Epithelial cell of esophagus (primary cell): ENCODE measurements at regions not wholly inside any gene's neighbourhood (a gene's known extent, or its start where the extent isn't known, plus 50 kb on each side); places are given as distances from the start of the nearest gene placed in this dataset.

Experiments
- DNase-seq: peaks from one replicate; pipeline ENCODE4 v3.0.0; 2010; ENCODE audit warnings: low read depth
- H3K4me3 ChIP-seq: 2 replicates; pipeline ENCODE4 v1.5.1; 2011; ENCODE audit warnings: mild to moderate bottlenecking, low read length, control low read depth
- TF ChIP-seq, protein P1 (sequence below): IDR thresholded peaks from 2 replicates; pipeline ENCODE4 v1.5.1; 2011; ENCODE audit warnings: low read depth, mild to moderate bottlenecking, low read length, control low read depth, inconsistent platforms; ENCODE audit not compliant: insufficient read depth; ENCODE audit errors: missing control alignments

DNA sequence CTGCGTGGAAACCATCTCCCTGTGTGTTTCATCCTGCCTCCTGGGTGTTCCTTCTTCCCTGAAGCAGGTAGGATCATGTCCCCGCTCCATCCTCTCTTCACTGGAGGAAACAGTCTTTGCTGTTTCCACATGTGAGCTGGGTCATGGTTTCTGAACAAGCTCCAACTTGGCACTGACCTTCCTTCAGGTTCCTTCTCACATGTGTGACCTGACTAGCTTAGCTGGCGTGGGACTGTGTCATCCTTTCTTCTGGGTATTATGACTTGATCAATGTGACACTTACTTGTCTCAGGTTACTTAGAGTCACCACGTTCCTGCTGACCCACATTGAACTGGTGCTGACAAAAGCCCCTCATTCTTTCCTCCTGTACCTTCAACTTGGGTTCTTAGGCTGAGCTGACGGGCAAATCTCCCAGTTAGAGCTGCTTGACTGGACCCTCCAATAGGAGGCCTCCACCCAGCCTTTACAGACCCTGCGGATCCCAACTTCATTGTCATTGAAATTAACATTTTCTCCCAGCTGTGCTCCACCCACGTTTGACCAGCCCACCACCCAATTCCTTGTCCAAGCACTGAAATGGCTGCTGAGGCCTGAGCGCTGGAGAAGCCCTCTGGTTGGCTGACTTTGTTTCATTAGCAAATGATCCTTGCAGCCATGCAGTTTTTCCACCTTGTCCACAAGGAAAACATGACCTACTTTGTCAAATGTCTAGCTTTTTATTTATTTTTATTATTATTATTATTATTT lies 128.1 kb downstream of the DDX1 start:
- TF ChIP-seq, protein P1, sequence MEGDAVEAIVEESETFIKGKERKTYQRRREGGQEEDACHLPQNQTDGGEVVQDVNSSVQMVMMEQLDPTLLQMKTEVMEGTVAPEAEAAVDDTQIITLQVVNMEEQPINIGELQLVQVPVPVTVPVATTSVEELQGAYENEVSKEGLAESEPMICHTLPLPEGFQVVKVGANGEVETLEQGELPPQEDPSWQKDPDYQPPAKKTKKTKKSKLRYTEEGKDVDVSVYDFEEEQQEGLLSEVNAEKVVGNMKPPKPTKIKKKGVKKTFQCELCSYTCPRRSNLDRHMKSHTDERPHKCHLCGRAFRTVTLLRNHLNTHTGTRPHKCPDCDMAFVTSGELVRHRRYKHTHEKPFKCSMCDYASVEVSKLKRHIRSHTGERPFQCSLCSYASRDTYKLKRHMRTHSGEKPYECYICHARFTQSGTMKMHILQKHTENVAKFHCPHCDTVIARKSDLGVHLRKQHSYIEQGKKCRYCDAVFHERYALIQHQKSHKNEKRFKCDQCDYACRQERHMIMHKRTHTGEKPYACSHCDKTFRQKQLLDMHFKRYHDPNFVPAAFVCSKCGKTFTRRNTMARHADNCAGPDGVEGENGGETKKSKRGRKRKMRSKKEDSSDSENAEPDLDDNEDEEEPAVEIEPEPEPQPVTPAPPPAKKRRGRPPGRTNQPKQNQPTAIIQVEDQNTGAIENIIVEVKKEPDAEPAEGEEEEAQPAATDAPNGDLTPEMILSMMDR, result no peak
- peak; percentile 39 for DNase-seq
- H3K4me3 ChIP-seq, result no peak overlapping the region

DNA sequence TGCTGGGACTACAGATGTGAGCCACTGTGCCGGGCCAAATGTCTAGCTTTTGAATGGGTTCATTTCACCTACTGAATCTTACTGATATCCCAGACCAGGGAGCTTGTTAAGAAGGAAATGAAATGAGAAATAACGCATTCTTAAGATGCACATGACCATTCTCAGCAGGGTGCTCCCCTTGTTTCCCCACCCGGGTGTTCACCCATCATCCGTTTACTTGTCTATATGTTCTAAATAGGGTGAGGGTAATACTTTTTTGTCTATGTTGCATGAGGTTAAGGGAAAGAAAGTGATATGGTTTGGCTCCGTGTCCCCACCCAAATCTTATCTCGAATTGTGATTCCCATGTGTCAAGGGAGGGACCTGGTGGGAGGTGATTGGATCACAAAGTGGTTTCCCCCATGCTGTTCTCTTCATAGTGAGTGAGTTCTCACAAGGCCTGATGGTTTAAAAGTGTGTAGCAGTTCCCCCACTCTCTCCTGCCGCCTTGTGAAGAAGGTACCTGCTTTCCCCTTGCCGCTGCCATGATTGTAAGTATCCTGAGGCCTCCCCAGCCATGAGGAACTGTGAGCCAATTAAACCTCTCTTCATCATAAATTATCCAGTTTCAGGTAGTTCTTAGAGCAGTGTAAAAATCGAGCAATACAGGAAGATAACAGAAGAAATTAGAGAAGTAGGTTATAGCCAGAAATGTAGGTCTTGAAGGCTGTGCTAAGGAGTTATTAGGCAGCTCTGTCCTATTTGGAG lies 129.1 kb downstream of the DDX1 start:
- DNase-seq, result no peak
- no peak overlapping the region for H3K4me3 ChIP-seq
- TF ChIP-seq, protein P1, result no peak

DNA sequence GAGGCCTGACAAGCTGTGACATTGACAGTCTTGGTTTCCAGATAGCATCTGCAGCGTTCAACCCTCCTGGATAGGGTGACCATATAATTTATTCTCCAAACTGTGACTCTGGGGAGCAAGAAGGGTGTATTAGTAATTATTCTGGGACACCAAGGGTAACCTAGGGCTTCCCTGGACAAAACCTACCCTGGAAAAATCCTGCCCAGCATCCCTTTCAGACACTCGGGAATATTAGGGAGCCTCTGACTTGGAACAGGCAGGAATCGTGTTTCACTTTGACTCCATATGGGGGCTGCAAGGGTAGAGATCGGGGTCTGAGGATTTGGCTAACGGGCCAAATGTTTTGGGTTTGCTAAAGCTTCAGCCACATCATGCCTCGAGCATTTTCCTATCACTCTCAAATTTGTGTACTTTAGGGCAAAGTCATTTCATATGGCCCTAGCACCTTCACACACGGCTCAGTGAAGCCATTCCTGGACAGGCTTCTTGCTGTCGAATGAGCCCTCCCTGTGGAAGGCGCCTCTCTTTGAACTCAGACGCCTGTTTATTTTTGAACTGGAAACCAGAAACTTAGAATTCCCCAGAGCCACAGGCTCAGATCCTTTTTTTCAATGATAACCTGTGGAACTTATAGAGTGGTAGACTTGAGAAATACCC lies 129.9 kb downstream of the DDX1 start:
- TF ChIP-seq, protein P1, result no peak
- no peak for DNase-seq
- no peak overlapping the region for H3K4me3 ChIP-seq

DNA sequence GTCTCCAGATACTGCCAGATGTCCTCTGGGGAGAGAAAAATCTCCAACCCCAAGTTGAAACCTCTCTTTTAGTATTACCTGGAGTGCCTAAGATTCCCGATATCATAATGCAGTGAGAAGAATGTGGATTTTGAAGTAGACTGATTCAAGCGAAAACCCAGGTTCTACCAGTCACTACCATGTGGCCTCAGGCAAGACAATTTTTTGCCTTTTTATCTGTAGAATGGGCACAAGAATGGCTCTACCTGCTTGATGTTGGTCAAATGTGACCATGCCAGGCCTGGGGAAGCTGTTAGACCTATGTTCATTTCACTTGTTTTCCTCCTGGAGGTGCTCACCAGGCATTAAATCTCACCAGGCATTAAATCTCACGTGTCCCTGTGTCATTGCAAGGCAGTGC lies 131.3 kb downstream of the DDX1 start:
- H3K4me3 ChIP-seq, result no peak overlapping the region
- no peak for DNase-seq
- TF ChIP-seq, protein P1, result no peak

DNA sequence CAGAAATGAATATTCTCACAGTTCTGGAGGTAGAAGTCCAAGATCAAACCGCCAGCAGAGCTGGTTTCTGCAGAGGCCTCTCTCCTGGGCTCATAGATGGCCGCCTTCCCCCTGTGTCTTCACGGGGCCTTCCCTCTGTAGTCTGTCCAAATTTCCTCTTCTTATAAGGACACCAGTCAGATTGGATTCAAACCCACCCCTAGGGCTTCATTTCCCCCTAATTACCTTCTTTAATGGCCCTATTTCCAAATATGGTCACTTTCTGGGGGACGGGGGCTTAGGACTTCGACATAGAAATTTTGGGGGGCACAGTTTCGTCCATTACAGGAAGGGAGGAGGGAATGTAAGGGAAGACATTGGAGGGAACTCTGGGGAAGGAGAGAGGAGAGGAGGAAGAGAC lies 132.6 kb downstream of the DDX1 start:
- no peak overlapping the region for H3K4me3 ChIP-seq
- TF ChIP-seq, protein P1, result no peak
- no peak for DNase-seq

DNA sequence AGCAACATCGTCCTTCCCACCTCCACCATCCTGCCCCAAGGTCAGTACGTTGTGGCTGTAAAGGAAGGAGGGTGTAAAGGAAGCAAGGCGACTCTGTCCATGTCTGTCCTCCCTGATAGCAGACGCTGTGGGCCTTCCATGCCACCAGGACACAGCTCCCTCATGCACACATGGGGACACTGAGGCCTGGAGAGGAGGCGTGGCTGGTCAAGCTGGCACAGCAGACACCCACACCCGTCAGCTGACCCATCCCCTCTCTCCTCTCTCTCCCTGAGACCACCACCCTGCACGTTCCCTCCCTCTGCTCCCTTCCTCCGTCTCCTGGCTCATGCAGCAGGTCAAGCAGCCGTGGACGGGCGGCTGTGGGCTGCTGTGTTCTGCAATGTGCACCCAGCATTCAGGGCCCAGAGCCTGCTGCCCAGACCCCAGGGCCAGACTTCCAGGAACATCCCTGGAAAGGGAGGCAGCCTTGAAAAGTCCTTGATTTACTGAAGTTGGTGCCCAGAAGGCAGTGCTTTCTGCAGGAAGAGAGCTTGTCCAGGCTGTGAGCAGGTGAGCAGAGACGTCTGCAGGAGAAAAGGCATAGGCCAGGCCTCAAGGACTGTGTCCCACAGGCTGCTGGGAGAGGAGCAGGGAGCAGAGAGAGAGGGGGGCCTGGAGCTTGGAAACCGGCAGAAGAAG lies 133.6 kb downstream of the DDX1 start:
- TF ChIP-seq, protein P1, result no peak
- DNase-seq, result no peak
- no peak overlapping the region for H3K4me3 ChIP-seq
